ENCODE measurements at regions not wholly inside any gene's neighbourhood (a gene's known extent, or its start where the extent isn't known, plus 50 kb on each side); places are given as distances from the start of the nearest gene placed in this dataset.

DNA sequence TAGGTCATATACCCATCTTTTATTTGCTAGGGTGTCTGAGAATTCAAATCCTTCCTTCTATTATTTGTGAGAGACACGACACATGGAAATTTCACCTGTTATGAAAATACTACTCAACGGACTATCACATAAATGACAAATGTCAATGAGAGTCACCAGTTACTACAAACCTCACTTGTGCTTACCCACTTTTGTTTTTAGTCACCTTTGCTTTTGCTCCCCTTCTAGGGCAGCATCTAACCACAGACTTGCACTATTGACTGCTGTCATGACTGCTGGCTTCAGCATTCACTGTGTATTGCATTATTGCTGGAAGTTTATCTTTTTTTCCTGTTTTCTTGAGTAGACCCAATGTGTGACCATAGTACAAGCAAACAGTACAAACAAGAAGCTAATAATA is 1048.0 kb downstream of the PLA2G4A start:
- Mint-ChIP-seq H3K9me3 (peaks cover 2% of the 10 kb centered on the region), H3K36me3 (ENCODE audit: low read depth) (no peaks in the 10 kb centered on the region), H3K27ac (no peak overlapping the region), H3K4me1 (ENCODE audit: low read depth) (no peaks in the 10 kb centered on the region), H3K4me3 (no peak overlapping the region), H3K27me3 (no peaks in the 10 kb centered on the region)
- no peak for ATAC-seq (ENCODE audit: poor library complexity)
- Histone ChIP-seq H3K27ac (ENCODE audit: low read depth in 1 of 2, low read length in 2 of 2) (no peak overlapping the region), H3K9me3 (ENCODE audit: control insufficient read depth in 1 of 2, insufficient read depth in 1 of 2, low read length in 2 of 2) (no peaks in the 10 kb centered on the region), H3K36me3 (ENCODE audit: insufficient read depth, low read length) (no peaks in the 10 kb centered on the region), H3K4me1 (ENCODE audit: insufficient read depth, low read length) (no peaks in the 10 kb centered on the region), H3K27me3 (ENCODE audit: control insufficient read depth in 1 of 2, insufficient read depth in 2 of 2, low read length in 2 of 2) (no peaks in the 10 kb centered on the region), H3K4me3 (ENCODE audit: low read length) (no peak overlapping the region)
- intact Hi-C loops (cut with DNase I, micrococcal nuclease), result no loop called here
- TF ChIP-seq, protein P1, sequence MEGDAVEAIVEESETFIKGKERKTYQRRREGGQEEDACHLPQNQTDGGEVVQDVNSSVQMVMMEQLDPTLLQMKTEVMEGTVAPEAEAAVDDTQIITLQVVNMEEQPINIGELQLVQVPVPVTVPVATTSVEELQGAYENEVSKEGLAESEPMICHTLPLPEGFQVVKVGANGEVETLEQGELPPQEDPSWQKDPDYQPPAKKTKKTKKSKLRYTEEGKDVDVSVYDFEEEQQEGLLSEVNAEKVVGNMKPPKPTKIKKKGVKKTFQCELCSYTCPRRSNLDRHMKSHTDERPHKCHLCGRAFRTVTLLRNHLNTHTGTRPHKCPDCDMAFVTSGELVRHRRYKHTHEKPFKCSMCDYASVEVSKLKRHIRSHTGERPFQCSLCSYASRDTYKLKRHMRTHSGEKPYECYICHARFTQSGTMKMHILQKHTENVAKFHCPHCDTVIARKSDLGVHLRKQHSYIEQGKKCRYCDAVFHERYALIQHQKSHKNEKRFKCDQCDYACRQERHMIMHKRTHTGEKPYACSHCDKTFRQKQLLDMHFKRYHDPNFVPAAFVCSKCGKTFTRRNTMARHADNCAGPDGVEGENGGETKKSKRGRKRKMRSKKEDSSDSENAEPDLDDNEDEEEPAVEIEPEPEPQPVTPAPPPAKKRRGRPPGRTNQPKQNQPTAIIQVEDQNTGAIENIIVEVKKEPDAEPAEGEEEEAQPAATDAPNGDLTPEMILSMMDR (IDR thresholded peaks at IDR 0.05), result no peak
- no peak for DNase-seq
- POLR2A ChIA-PET, result no interaction called here
- CTCF ChIA-PET, result interaction anchor here (0.6 kb wide), 1 partner anchor 138 kb away, joined by 3 read pairs; no protein-coding TSS in a partner anchor

DNA sequence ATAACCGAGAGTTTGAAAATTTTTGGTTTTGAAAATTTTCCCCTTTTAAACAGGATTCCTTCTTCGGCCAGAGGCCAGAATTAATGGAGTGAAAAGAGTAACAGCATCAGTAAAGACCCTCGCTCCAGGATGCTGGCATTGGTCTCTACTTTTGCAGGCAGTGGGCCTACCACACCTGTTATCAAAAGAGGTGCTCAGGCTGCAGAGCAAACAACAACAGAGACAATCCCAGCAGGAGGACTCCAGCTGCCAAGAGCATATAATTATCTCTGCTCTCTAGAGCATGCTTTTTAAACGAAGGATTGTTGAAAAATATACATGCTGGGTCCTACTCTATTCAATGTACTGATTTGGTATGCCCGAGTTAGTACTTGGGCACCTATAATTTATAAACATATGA is 1048.5 kb downstream of the PLA2G4A start:
- CTCF ChIA-PET, result interaction anchor here (0.6 kb wide), 1 partner anchor 138 kb away, joined by 3 read pairs; no protein-coding TSS in a partner anchor
- no peaks in the 10 kb centered on the region for H3K9me3 ChIP-seq (ENCODE audit: control insufficient read depth in 1 of 2, insufficient read depth in 1 of 2, low read length in 2 of 2)
- H3K9me3 Mint-ChIP-seq, result peaks cover 2% of the 10 kb centered on the region

DNA sequence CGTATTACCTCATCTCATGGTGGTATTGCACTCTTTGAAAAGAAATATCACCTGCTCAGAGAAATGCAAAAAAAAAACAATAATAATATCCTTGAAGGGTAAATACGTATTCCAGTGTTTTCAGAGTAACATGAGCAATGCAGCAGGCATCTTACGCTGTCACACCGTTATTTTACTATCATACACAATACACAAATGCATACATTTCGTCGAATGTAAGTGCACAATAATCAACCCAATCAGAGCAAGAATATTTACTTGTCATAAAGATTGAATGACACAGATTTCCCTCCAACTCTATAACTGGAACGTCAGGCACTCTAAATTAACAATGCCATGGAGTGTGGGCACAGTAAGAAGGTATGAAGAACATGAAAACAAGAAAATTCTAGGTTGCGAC is 1050.1 kb downstream of the PLA2G4A start:
- Histone ChIP-seq H3K9me3 (ENCODE audit: control insufficient read depth in 1 of 2, insufficient read depth in 1 of 2, low read length in 2 of 2) (no peaks in the 10 kb centered on the region), H3K4me1 (ENCODE audit: insufficient read depth, low read length) (no peaks in the 10 kb centered on the region), H3K4me3 (ENCODE audit: low read length) (no peak overlapping the region), H3K36me3 (ENCODE audit: insufficient read depth, low read length) (no peaks in the 10 kb centered on the region), H3K27me3 (ENCODE audit: control insufficient read depth in 1 of 2, insufficient read depth in 2 of 2, low read length in 2 of 2) (no peaks in the 10 kb centered on the region), H3K27ac (ENCODE audit: low read depth in 1 of 2, low read length in 2 of 2) (no peak overlapping the region)
- ATAC-seq (ENCODE audit: poor library complexity), result no peak
- H3K4me3 Mint-ChIP-seq, result no peak overlapping the region
- H3K9me3 Mint-ChIP-seq, result peaks cover 2% of the 10 kb centered on the region
- no peaks in the 10 kb centered on the region for H3K4me1 Mint-ChIP-seq (ENCODE audit: low read depth)
- no peaks in the 10 kb centered on the region for H3K27me3 Mint-ChIP-seq
- DNase-seq, result no peak
- intact Hi-C loops (cut with DNase I, micrococcal nuclease), result no loop called here
- H3K36me3 Mint-ChIP-seq (ENCODE audit: low read depth), result no peaks in the 10 kb centered on the region
- no peak overlapping the region for H3K27ac Mint-ChIP-seq
- POLR2A ChIA-PET, result no interaction called here
- CTCF ChIA-PET, result no interaction called here
- TF ChIP-seq, protein P1 (IDR thresholded peaks at IDR 0.05), result no peak

More for the DNA sequence above, 1048.5 kb downstream of the PLA2G4A start:
- Mint-ChIP-seq H3K4me3 (no peak overlapping the region), H3K27ac (no peak overlapping the region), H3K36me3 (ENCODE audit: low read depth) (no peaks in the 10 kb centered on the region), H3K27me3 (no peaks in the 10 kb centered on the region), H3K4me1 (ENCODE audit: low read depth) (no peaks in the 10 kb centered on the region)
- H3K4me3 ChIP-seq (ENCODE audit: low read length), result no peak overlapping the region
- TF ChIP-seq, protein P1 (IDR thresholded peaks at IDR 0.05), result no peak
- no peaks in the 10 kb centered on the region for H3K36me3 ChIP-seq (ENCODE audit: insufficient read depth, low read length)
- POLR2A ChIA-PET, result no interaction called here
- DNase-seq, result no peak
- no peak for ATAC-seq (ENCODE audit: poor library complexity)
- intact Hi-C loops (cut with DNase I, micrococcal nuclease), result no loop called here
- no peak overlapping the region for H3K27ac ChIP-seq (ENCODE audit: low read depth in 1 of 2, low read length in 2 of 2)
- H3K4me1 ChIP-seq (ENCODE audit: insufficient read depth, low read length), result no peaks in the 10 kb centered on the region
- H3K27me3 ChIP-seq (ENCODE audit: control insufficient read depth in 1 of 2, insufficient read depth in 2 of 2, low read length in 2 of 2), result no peaks in the 10 kb centered on the region
